ENCODE measurements at regions not wholly inside any gene's neighbourhood (a gene's known extent, or its start where the extent isn't known, plus 50 kb on each side); places are given as distances from the start of the nearest gene placed in this dataset.
"Not testable (repeated sequence)": the region's sequence is repeated elsewhere in the genome, so short reads cannot be mapped to it uniquely, and the experiment has no call there.

GRCh38 chr16:16973707-16974591, 496.8 kb downstream of the XYLT1 start:
- no peak overlapping the region for H3K9ac ChIP-seq (ENCODE audit: low read length)
- no peaks in the 10 kb centered on the region for H4K20me1 ChIP-seq (ENCODE audit: low read length)
- no peak overlapping the region for H3K4me2 ChIP-seq (ENCODE audit: low read length)
- TF ChIP-seq CTCF (conservative IDR thresholded peaks at IDR 0.05; ENCODE audit: low read depth, low read length) (no peak), EZH2 (IDR thresholded peaks at IDR 0.05; ENCODE audit: low read length, unreplicated experiment) (no peak), EZH2phosphoT487 (IDR thresholded peaks at IDR 0.05; ENCODE audit: borderline replicate concordance, low read length) (no peak)
- intact Hi-C loops (cut with micrococcal nuclease), result no loop called here
- no peaks in the 10 kb centered on the region for H3K79me2 ChIP-seq (ENCODE audit: low read length)
- no peak for ATAC-seq
- H3F3A ChIP-seq (ENCODE audit: low read length, unreplicated experiment), result no peaks in the 10 kb centered on the region
- H3K9me3 ChIP-seq (ENCODE audit: low read length), result no peaks in the 10 kb centered on the region
- H3K36me3 ChIP-seq (ENCODE audit: low read depth, low read length), result no peaks in the 10 kb centered on the region
- H2AFZ ChIP-seq (ENCODE audit: low read length), result no peak overlapping the region
- H3K9me2 ChIP-seq (replicated peaks; ENCODE audit: low read length), result no peaks in the 10 kb centered on the region
- BruUV-seq (replicated peaks), result no TSS peak
- H3K4me3 ChIP-seq (ENCODE audit: low read length), result no peak overlapping the region
- H3K4me1 ChIP-seq (ENCODE audit: insufficient read depth, low read length), result no peaks in the 10 kb centered on the region
- no peaks in the 10 kb centered on the region for H3K27me3 ChIP-seq (ENCODE audit: low read length)
- POLR2A ChIA-PET (ENCODE audit: unreplicated experiment), result no interaction called here
- CTCF ChIA-PET, result no interaction called here
- DNase-seq, result no peak
- H3K27ac ChIP-seq (ENCODE audit: low read length), result no peak overlapping the region

DNA sequence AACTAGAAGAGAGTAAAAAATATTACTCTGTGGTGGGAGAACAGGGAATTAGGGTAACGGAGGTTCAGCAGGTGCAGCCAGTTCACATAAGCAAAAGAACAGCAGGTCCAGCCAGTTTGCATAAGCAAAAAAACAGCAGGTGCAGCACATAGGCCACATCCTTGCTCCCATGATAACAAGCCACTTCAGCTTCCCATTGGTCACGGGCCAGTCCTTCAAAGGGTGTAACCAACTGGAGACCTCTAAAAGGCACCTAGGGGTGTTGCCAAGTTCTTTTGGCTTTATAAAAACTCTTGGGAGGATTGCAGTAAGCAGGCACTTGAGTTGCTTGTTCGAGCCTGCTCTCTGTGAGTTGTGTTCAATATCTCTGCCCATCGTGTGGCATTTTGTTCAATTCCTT, 488.1 kb downstream of the XYLT1 start:
- no TSS peak for BruUV-seq (replicated peaks)
- no peak overlapping the region for H3K4me2 ChIP-seq (ENCODE audit: low read length)
- H3K9ac ChIP-seq (ENCODE audit: low read length), result no peak overlapping the region
- H3F3A ChIP-seq (ENCODE audit: low read length, unreplicated experiment), result no peaks in the 10 kb centered on the region
- POLR2A ChIA-PET (ENCODE audit: unreplicated experiment), result no interaction called here
- H3K27ac ChIP-seq (ENCODE audit: low read length), result no peak overlapping the region
- H2AFZ ChIP-seq (ENCODE audit: low read length), result no peak overlapping the region
- H3K36me3 ChIP-seq (ENCODE audit: low read depth, low read length), result no peaks in the 10 kb centered on the region
- intact Hi-C loops (cut with micrococcal nuclease), result no loop called here
- no peaks in the 10 kb centered on the region for H3K79me2 ChIP-seq (ENCODE audit: low read length)
- DNase-seq (no peak), ATAC-seq (no peak)
- H4K20me1 ChIP-seq (ENCODE audit: low read length), result no peaks in the 10 kb centered on the region
- no peak overlapping the region for H3K4me3 ChIP-seq (ENCODE audit: low read length)
- no peaks in the 10 kb centered on the region for H3K9me2 ChIP-seq (replicated peaks; ENCODE audit: low read length)
- no peaks in the 10 kb centered on the region for H3K27me3 ChIP-seq (ENCODE audit: low read length)
- no peaks in the 10 kb centered on the region for H3K4me1 ChIP-seq (ENCODE audit: insufficient read depth, low read length)
- no peaks in the 10 kb centered on the region for H3K9me3 ChIP-seq (ENCODE audit: low read length)
- no peak for TF ChIP-seq EZH2phosphoT487 (IDR thresholded peaks at IDR 0.05; ENCODE audit: borderline replicate concordance, low read length)
- no peak for TF ChIP-seq CTCF (conservative IDR thresholded peaks at IDR 0.05; ENCODE audit: low read depth, low read length)
- TF ChIP-seq EZH2 (IDR thresholded peaks at IDR 0.05; ENCODE audit: low read length, unreplicated experiment), result no peak
- CTCF ChIA-PET, result no interaction called here

DNA sequence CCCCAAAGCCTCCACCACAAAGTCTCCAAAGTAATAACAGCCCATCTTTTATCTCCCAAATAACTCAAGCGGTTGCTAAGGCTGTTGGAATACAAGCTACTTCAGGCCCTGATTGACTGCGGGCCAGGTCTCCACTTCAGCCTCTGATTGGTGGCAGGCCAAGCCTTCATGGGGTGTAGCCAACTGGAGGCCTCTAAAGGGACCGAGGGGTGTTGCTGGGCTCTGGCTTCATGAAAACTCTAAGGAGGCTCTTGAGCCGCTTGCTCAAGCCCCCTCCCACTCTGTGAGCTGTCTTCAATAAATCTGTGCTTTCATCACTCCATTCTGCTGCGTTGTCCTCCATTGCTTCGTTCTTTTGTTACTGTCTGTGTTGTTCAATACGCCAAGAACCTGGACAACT, 487.2 kb downstream of the XYLT1 start:
- no peak overlapping the region for H3K4me3 ChIP-seq (ENCODE audit: low read length)
- no peaks in the 10 kb centered on the region for H3K4me1 ChIP-seq (ENCODE audit: insufficient read depth, low read length)
- BruUV-seq (replicated peaks), result no TSS peak
- H3K27me3 ChIP-seq (ENCODE audit: low read length), result no peaks in the 10 kb centered on the region
- POLR2A ChIA-PET (ENCODE audit: unreplicated experiment), result no interaction called here
- no peaks in the 10 kb centered on the region for H3F3A ChIP-seq (ENCODE audit: low read length, unreplicated experiment)
- no peak overlapping the region for H3K27ac ChIP-seq (ENCODE audit: low read length)
- H4K20me1 ChIP-seq (ENCODE audit: low read length), result no peaks in the 10 kb centered on the region
- no peaks in the 10 kb centered on the region for H3K9me2 ChIP-seq (replicated peaks; ENCODE audit: low read length)
- no peak overlapping the region for H3K4me2 ChIP-seq (ENCODE audit: low read length)
- ATAC-seq, result no peak
- no peaks in the 10 kb centered on the region for H3K79me2 ChIP-seq (ENCODE audit: low read length)
- H3K9ac ChIP-seq (ENCODE audit: low read length), result no peak overlapping the region
- intact Hi-C loops (cut with micrococcal nuclease), result no loop called here
- DNase-seq, result no peak
- H3K9me3 ChIP-seq (ENCODE audit: low read length), result no peaks in the 10 kb centered on the region
- H3K36me3 ChIP-seq (ENCODE audit: low read depth, low read length), result no peaks in the 10 kb centered on the region
- TF ChIP-seq EZH2phosphoT487 (IDR thresholded peaks at IDR 0.05; ENCODE audit: borderline replicate concordance, low read length) (no peak), CTCF (conservative IDR thresholded peaks at IDR 0.05; ENCODE audit: low read depth, low read length) (no peak), EZH2 (IDR thresholded peaks at IDR 0.05; ENCODE audit: low read length, unreplicated experiment) (no peak)
- CTCF ChIA-PET, result no interaction called here
- no peak overlapping the region for H2AFZ ChIP-seq (ENCODE audit: low read length)

- H3F3A ChIP-seq (ENCODE audit: low read length, unreplicated experiment); H3K9ac ChIP-seq (ENCODE audit: low read length); H3K36me3 ChIP-seq (ENCODE audit: low read depth, low read length); H3K4me2 ChIP-seq (ENCODE audit: low read length); H3K9me3 ChIP-seq (ENCODE audit: low read length); H3K79me2 ChIP-seq (ENCODE audit: low read length); H3K27me3 ChIP-seq (ENCODE audit: low read length); H3K4me1 ChIP-seq (ENCODE audit: insufficient read depth, low read length); ATAC-seq; H3K27ac ChIP-seq (ENCODE audit: low read length); POLR2A ChIA-PET (ENCODE audit: unreplicated experiment); H2AFZ ChIP-seq (ENCODE audit: low read length); CTCF ChIA-PET; BruUV-seq (replicated peaks); H3K4me3 ChIP-seq (ENCODE audit: low read length); intact Hi-C loops (cut with micrococcal nuclease); H4K20me1 ChIP-seq (ENCODE audit: low read length); H3K9me2 ChIP-seq (replicated peaks; ENCODE audit: low read length); DNase-seq: not testable (repeated sequence)
Observed at GRCh38 chr16:16984091-16984490, 486.7 kb downstream of the XYLT1 start.
